Thyroid gland (tissue), 4 donors: ENCODE measurements at regions not wholly inside any gene's neighbourhood (a gene's known extent, or its start where the extent isn't known, plus 50 kb on each side); places are given as distances from the start of the nearest gene placed in this dataset.
"Not testable (repeated sequence)": the region's sequence is repeated elsewhere in the genome, so short reads cannot be mapped to it uniquely, and the experiment has no call there.

Experiments used
- DNase-seq, 2 donors: peaks; one replicate each; pipeline ENCODE4 v3.0.0-alpha.2; 2019
- H3K27ac ChIP-seq, 3 donors: fragments of 200-600 bp; sonication (generic); 1 replicate in 2 of 3; 2 replicates in 1 of 3; pipeline ENCODE4 v1.5.1; 2016 to 2019; ENCODE audit warnings: mild to moderate bottlenecking in 1 of 3, moderate library complexity in 1 of 3
- H3K27me3 ChIP-seq: fragments of 200-600 bp; sonication (generic); one replicate; pipeline ENCODE4 v1.5.1; 2019
- H3K36me3 ChIP-seq, 2 donors: fragments of 200-600 bp; sonication (generic); one replicate each; pipeline ENCODE4 v1.5.1; 2016 to 2019
- H3K4me1 ChIP-seq, 2 donors: fragments of 200-600 bp; sonication (generic); one replicate each; pipeline ENCODE4 v1.5.1; 2017 to 2019
- H3K4me3 ChIP-seq, 3 donors: fragments of 200-600 bp; sonication (generic); replicated peaks in 1 of 3; 1 replicate in 2 of 3; 2 replicates in 1 of 3; pipeline ENCODE4 v1.5.1; 2016; ENCODE audit warnings: mild to moderate bottlenecking in 1 of 3
- H3K9me3 ChIP-seq: fragments of 200-600 bp; sonication (generic); one replicate; pipeline ENCODE4 v1.5.1; 2017
- POLR2A ChIP-seq, 2 donors: fragments of 450-650 bp; IDR thresholded peaks; one replicate each; pipeline ENCODE4 v1.6.1; 2017; ENCODE audit warnings: antibody characterized with exemption in 2 of 2, mild to moderate bottlenecking in 2 of 2, moderate library complexity in 1 of 2
- WGBS, 2 donors: methylation state at CpG; one replicate each; pipeline ENCODE4 v1.1.5; 2017; 5-methylcytosine and 5-hydroxymethylcytosine counted together
- intact Hi-C: fragments of 100-400 bp; cut with DNase I; formaldehyde crosslinking; loops from one replicate; pipeline ENCODE4 v1.15.1; 2023
- TF ChIP-seq, protein P1 (sequence below), 6 experiments: fragments of 200-600 bp in 3 of 6; fragments of 450-650 bp in 3 of 6; sonication (generic) in 3 of 6; IDR thresholded peaks; one replicate each; pipeline ENCODE4 v1.5.1; 2016 to 2019; ENCODE audit warnings: antibody characterized with exemption in 6 of 6, mild to moderate bottlenecking in 2 of 6, inconsistent platforms in 1 of 6, moderate library complexity in 1 of 6

DNA sequence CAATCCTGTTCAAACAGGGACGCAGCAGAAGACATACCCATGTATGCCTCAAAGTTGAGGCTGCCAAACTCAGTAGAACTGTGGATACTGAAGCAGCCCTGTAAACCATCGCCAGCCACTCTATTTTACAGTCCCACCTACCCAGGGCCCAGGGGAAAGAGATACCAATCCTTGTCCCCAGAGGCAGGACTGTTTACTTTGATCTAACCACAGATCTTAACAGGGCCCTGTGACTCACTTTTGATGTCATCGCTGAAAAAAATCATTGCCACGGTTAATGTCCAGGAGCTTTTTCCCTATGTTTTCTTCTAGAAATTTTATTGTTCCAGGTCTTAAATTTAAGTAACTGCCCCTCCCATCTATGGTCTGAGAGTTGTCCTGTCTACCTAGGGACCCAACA, 538.4 kb upstream of the NCAM2 start:
- TF ChIP-seq POLR2A (IDR thresholded peaks at IDR 0.05): no peak
- TF ChIP-seq, protein P1, sequence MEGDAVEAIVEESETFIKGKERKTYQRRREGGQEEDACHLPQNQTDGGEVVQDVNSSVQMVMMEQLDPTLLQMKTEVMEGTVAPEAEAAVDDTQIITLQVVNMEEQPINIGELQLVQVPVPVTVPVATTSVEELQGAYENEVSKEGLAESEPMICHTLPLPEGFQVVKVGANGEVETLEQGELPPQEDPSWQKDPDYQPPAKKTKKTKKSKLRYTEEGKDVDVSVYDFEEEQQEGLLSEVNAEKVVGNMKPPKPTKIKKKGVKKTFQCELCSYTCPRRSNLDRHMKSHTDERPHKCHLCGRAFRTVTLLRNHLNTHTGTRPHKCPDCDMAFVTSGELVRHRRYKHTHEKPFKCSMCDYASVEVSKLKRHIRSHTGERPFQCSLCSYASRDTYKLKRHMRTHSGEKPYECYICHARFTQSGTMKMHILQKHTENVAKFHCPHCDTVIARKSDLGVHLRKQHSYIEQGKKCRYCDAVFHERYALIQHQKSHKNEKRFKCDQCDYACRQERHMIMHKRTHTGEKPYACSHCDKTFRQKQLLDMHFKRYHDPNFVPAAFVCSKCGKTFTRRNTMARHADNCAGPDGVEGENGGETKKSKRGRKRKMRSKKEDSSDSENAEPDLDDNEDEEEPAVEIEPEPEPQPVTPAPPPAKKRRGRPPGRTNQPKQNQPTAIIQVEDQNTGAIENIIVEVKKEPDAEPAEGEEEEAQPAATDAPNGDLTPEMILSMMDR (IDR thresholded peaks at IDR 0.05): no peak
- DNase-seq: no peak
- Histone ChIP-seq H3K9me3 (no peaks in the 10 kb centered on the region), H3K4me1 (no peaks in the 10 kb centered on the region), H3K4me3 (no peak overlapping the region), H3K27ac (no peak overlapping the region), H3K27me3 (no peaks in the 10 kb centered on the region), H3K36me3 (no peaks in the 10 kb centered on the region)
- 86 to 96% methylated on average over 4 of the region's 4 CpGs for WGBS, 2 donors
- intact Hi-C loops: no loop called here

DNA sequence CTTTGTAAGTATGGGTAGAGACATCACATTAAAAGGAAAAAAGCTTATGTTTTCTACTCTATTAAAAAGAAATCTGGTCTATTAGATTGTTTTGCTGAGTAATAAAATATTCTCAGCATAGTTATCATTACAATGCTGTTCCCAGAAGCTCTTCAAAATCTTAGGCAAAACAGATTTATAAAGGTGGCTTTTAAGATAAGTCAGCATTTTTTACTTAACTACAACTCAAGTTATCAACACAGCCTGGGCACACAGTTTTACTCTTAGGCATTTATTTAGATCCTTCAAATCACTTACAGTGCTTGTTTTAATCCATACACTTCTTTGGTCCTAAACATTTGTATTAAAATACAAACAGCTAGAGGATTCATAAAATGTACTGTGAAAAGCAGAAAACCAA, 534.8 kb upstream of the NCAM2 start:
- Histone ChIP-seq H3K4me1 (no peaks in the 10 kb centered on the region), H3K27me3 (no peaks in the 10 kb centered on the region), H3K27ac (no peak overlapping the region), H3K4me3 (no peak overlapping the region), H3K9me3 (no peaks in the 10 kb centered on the region), H3K36me3 (no peaks in the 10 kb centered on the region)
- DNase-seq: no peak
- intact Hi-C loops: no loop called here
- no peak for TF ChIP-seq POLR2A (IDR thresholded peaks at IDR 0.05)
- TF ChIP-seq, protein P1 (IDR thresholded peaks at IDR 0.05): no peak

DNA sequence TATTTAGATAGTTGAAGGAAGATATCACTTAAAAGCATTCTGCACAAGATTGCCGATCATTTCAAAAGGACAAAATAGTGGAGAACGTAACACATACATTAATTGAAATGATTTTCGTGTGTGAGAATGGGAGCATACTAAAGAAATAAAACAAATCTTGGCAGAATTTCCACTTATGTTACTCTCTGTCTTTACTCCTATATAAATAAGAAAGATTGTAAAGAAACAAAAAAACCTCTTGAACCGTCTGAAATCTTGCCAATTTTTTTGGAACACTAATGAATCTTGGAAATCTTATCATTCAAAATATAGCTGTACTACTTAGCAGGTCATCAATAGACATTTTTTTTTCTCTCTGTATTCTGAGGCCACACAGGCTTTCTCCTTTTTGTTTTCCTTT, 528.8 kb upstream of the NCAM2 start:
- no peaks in the 10 kb centered on the region for H3K4me1 ChIP-seq
- H3K9me3 ChIP-seq: no peaks in the 10 kb centered on the region
- H3K4me3 ChIP-seq: no peak overlapping the region
- intact Hi-C loops: no loop called here
- TF ChIP-seq, protein P1 (IDR thresholded peaks at IDR 0.05): no peak
- no peak for TF ChIP-seq POLR2A (IDR thresholded peaks at IDR 0.05)
- no peaks in the 10 kb centered on the region for H3K27me3 ChIP-seq
- H3K36me3 ChIP-seq: no peaks in the 10 kb centered on the region
- DNase-seq: no peak
- 56 to 60% methylated on average over 4 of the region's 4 CpGs for WGBS, 2 donors
- H3K27ac ChIP-seq: no peak overlapping the region

DNA sequence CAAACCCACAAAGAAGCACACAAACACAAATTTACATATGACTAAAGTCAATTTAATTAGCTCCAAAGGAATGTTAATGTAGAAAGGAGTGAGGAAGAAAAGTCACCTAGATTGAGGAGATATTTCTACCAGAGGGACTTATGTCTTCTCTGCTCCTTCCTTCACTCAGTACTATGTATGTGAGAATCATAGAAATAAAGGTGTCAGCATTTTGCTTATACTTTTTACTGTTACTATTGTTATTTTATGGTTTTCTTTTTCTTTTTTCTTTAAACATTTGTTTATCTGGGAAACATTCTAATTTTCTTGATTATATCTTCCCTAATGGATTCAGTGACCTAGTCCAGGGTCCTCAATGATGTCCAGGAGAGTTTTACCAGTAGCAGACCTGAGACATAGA, 511.9 kb upstream of the NCAM2 start:
- TF ChIP-seq POLR2A (IDR thresholded peaks at IDR 0.05): no peak
- TF ChIP-seq, protein P1 (IDR thresholded peaks at IDR 0.05): no peak
- no peak for DNase-seq
- H3K9me3 ChIP-seq: no peaks in the 10 kb centered on the region
- no peaks in the 10 kb centered on the region for H3K36me3 ChIP-seq
- no peak overlapping the region for H3K27ac ChIP-seq
- H3K4me3 ChIP-seq: no peak overlapping the region
- no peaks in the 10 kb centered on the region for H3K4me1 ChIP-seq
- no peaks in the 10 kb centered on the region for H3K27me3 ChIP-seq
- intact Hi-C loops: no loop called here

DNA sequence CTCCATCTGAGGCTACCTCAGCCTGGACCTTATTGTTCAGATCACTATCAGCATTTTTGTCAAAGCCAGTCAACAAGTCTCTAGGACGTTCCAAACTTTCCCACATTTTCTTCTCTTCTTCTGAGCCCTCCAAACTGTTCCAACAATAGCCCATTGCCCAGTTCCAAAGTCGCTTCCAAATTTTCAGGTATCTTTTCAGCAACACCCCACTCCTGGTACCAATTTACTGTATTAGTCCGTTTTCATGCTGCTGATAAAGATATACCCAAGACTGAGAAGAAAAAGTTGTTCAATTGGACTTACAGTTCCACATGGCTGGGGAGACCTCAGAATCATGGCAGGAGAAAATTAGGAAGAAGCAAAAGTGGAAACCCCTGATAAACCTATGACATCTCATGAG, 495.3 kb upstream of the NCAM2 start:
- H3K36me3 ChIP-seq, DNase-seq, H3K4me1 ChIP-seq, H3K27ac ChIP-seq, H3K9me3 ChIP-seq, intact Hi-C loops, H3K27me3 ChIP-seq, H3K4me3 ChIP-seq: not testable (repeated sequence)
- WGBS, 2 donors: 67 to 73% methylated on average over 3 of the region's 3 CpGs

DNA sequence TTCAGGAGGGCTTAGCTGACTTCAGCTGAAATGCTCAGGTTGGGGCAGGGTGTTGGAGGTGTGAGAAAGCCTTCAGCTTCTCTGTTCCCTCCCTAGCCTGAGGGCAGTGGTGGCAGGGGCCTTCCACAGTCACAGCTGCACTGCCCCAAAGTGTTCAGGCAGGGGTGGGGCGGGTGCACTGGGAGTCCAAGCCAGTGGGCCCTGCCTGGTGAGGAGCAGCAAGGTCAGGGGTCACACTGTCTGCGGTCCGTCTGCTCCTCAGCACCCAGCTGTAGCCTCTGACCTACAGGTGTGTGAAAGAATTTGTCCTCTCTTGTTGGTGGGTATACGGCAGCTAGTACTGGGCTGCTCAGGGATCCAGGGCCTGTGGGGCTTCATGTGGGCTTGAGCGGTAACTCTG, 490.4 kb upstream of the NCAM2 start:
- no peak for TF ChIP-seq POLR2A (IDR thresholded peaks at IDR 0.05)
- TF ChIP-seq, protein P1 (IDR thresholded peaks at IDR 0.05): no peak
- intact Hi-C loops: no loop called here
- no peaks in the 10 kb centered on the region for H3K4me1 ChIP-seq
- H3K27me3 ChIP-seq: no peaks in the 10 kb centered on the region
- H3K9me3 ChIP-seq: no peaks in the 10 kb centered on the region
- no peak overlapping the region for H3K4me3 ChIP-seq
- WGBS, 2 donors: 95% methylated on average over 5 of the region's 5 CpGs
- H3K27ac ChIP-seq: no peak overlapping the region
- no peak for DNase-seq
- H3K36me3 ChIP-seq: no peaks in the 10 kb centered on the region
